Body of pancreas (tissue), 4 donors: ENCODE measurements at regions not wholly inside any gene's neighbourhood (a gene's known extent, or its start where the extent isn't known, plus 50 kb on each side); places are given as distances from the start of the nearest gene placed in this dataset.

ENCODE experiments used
- ATAC-seq: fragments of 150-250 bp; one replicate; pipeline ENCODE4 v1.9.1; 2016
- DNase-seq, 4 donors: peaks; one replicate each; pipeline ENCODE4 v3.0.0-alpha.2; 2019
- H3K27ac ChIP-seq, 4 donors: fragments of 200-600 bp; sonication (generic); 1 replicate in 3 of 4; 2 replicates in 1 of 4; pipeline versions ENCODE4 v1.5.1 to v1.6.1; 2016 to 2019; ENCODE audit warnings: mild to moderate bottlenecking in 1 of 4, mixed read lengths in 1 of 4, moderate library complexity in 1 of 4
- H3K27me3 ChIP-seq, 2 donors: fragments of 200-600 bp; sonication (generic); one replicate each; pipeline ENCODE4 v1.6.0; 2016; ENCODE audit warnings: mild to moderate bottlenecking in 1 of 2
- H3K36me3 ChIP-seq, 2 donors: fragments of 200-600 bp; sonication (generic); replicated peaks in 1 of 2; 2 replicates each; pipeline ENCODE4 v1.5.1; 2016; ENCODE audit warnings: low read depth in 2 of 2; ENCODE audit not compliant: insufficient read depth in 1 of 2
- H3K4me1 ChIP-seq: fragments of 200-600 bp; sonication (generic); one replicate; pipeline ENCODE4 v1.6.0; 2016
- H3K4me3 ChIP-seq, 2 donors: fragments of 200-600 bp; sonication (generic); 1 replicate in 1 of 2; 2 replicates in 1 of 2; pipeline ENCODE4 v1.5.1; 2016 to 2019
- H3K9me3 ChIP-seq, 3 donors: fragments of 200-600 bp; sonication (generic); 1 replicate in 2 of 3; 2 replicates in 1 of 3; pipeline ENCODE4 v1.5.1; 2016
- POLR2A ChIP-seq, 3 donors: fragments of 450-650 bp; IDR thresholded peaks; one replicate each; pipeline ENCODE4 v1.6.1; 2016; ENCODE audit warnings: antibody characterized with exemption in 3 of 3, mild to moderate bottlenecking in 2 of 3
- WGBS, 2 donors: methylation state at CpG; one replicate each; pipeline ENCODE4 v1.1.5; 2017; 5-methylcytosine and 5-hydroxymethylcytosine counted together
- intact Hi-C: fragments of 100-400 bp; cut with DNase I; formaldehyde crosslinking; loops from one replicate; pipeline ENCODE4 v1.15.1; 2023
- TF ChIP-seq, protein P1 (sequence below), 7 experiments: fragments of 450-650 bp in 4 of 7; fragments of 200-600 bp in 3 of 7; sonication (generic) in 3 of 7; IDR thresholded peaks; one replicate each; pipeline ENCODE4 v1.5.1; 2016 to 2019; ENCODE audit warnings: antibody characterized with exemption in 7 of 7

DNA sequence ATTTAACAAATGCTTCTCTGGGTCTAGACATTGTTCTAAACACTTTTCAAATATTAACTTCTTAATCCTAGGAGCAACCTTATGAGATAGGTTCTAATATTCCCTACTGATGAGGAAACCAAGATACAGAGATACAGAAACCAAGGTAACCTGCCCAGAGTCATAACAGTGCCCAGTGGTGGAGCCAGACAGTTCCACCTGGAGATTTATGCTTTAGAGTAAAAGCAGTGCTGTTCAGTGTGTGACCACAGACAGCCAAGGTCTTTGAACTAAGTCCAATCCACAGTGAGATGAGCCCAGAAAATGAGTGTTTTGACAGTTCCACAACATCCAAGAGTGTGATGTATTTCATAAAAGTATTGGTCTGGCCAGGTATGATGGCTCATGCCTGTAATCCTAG is 105.2 kb upstream of the UMPS start:
- Histone ChIP-seq H3K4me1 (peaks cover 45% of the 10 kb centered on the region), H3K36me3 (no peaks in the 10 kb centered on the region), H3K9me3 (no peaks in the 10 kb centered on the region), H3K27ac (no peak overlapping the region), H3K27me3 (no peaks in the 10 kb centered on the region), H3K4me3 (no peak overlapping the region)
- no peak for ATAC-seq
- intact Hi-C loops = no loop called here
- DNase-seq = no peak
- no peak for TF ChIP-seq POLR2A (IDR thresholded peaks at IDR 0.05)
- TF ChIP-seq, protein P1, sequence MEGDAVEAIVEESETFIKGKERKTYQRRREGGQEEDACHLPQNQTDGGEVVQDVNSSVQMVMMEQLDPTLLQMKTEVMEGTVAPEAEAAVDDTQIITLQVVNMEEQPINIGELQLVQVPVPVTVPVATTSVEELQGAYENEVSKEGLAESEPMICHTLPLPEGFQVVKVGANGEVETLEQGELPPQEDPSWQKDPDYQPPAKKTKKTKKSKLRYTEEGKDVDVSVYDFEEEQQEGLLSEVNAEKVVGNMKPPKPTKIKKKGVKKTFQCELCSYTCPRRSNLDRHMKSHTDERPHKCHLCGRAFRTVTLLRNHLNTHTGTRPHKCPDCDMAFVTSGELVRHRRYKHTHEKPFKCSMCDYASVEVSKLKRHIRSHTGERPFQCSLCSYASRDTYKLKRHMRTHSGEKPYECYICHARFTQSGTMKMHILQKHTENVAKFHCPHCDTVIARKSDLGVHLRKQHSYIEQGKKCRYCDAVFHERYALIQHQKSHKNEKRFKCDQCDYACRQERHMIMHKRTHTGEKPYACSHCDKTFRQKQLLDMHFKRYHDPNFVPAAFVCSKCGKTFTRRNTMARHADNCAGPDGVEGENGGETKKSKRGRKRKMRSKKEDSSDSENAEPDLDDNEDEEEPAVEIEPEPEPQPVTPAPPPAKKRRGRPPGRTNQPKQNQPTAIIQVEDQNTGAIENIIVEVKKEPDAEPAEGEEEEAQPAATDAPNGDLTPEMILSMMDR (IDR thresholded peaks at IDR 0.05) = no peak

DNA sequence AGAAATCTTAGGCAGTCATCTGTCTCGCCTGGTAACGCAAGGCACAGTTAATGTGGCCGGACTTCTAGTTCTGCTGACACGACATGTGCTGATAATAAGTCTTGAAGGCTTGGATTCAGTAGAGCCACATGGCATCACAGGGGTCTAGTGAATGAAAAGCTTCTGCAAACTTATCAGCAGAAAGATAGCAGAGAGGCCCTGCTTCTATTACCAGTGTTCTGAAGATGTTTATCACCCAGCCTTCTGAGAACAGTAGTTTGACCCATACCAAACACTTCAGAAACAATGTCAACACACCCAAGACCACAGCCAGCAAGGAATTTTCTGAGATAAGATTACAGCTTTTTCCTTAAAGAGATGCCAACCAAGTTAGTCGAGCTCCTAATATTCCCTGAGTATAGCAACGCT is 102.7 kb upstream of the UMPS start:
- TF ChIP-seq, protein P1 (IDR thresholded peaks at IDR 0.05) = no peak
- TF ChIP-seq POLR2A (IDR thresholded peaks at IDR 0.05) = no peak
- intact Hi-C loops = no loop called here
- Histone ChIP-seq H3K27me3 (no peaks in the 10 kb centered on the region), H3K9me3 (no peaks in the 10 kb centered on the region), H3K4me3 (no peak overlapping the region), H3K27ac (peak overlapping the region in 2 of 4 donors; percentile 23 to 27), H3K4me1 (peaks cover 47% of the 10 kb centered on the region), H3K36me3 (no peaks in the 10 kb centered on the region)
- 30 to 40% methylated on average over 6 of the region's 6 CpGs for WGBS, 2 donors
- DNase-seq (peak in 3 of 4 donors; percentile 20 to 50 (median 40)), ATAC-seq (peak; percentile 54)

DNA sequence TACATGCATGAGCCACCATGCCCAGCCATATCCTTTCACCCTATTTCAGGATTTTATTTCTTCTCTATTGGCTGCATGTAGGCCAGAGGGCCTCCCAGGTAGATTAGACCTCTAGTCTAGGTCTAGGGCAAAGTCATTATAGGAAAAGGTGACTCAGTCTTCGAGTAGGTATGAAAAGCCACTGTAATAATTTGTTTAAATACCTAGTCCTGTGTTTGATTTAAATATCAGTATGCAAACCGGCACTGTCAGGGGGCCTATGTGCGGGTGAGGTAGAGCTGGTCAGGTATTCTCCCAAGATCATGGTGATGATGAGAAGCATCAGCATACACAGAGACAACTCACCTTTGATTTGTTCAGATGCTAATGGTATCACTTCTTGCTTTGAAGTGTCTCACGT is 101.4 kb upstream of the UMPS start:
- H3K9me3 ChIP-seq = no peaks in the 10 kb centered on the region
- H3K4me1 ChIP-seq = peaks cover 47% of the 10 kb centered on the region
- no peak for DNase-seq
- no peaks in the 10 kb centered on the region for H3K27me3 ChIP-seq
- H3K36me3 ChIP-seq = no peaks in the 10 kb centered on the region
- WGBS, 2 donors = 54 to 62% methylated on average over 4 of the region's 4 CpGs
- H3K4me3 ChIP-seq = no peak overlapping the region
- intact Hi-C loops = no loop called here
- no peak for ATAC-seq
- H3K27ac ChIP-seq = no peak overlapping the region
- TF ChIP-seq POLR2A (IDR thresholded peaks at IDR 0.05) = no peak
- TF ChIP-seq, protein P1 (IDR thresholded peaks at IDR 0.05) = no peak

DNA sequence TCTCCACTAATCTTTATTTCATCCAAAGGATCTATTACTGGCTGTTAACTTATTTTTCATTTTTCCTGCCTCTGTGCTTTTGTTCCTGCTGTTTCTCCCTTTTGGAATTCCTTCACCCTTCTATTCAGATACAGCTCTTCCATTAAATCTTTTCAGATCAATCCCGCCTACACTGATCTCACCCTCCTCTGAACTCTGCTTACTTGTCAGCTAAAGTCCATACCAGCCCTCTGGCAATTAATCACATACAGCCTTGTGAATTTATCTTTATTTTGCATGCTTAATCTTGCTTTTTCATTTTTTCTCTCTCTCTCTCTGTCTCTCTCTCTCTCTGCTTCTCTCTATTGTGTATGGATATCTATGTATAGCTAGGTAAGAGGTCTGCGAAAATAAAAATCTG is 100.8 kb upstream of the UMPS start:
- no peak overlapping the region for H3K27ac ChIP-seq
- WGBS, 2 donors = 69 to 81% methylated on average over 2 of the region's 2 CpGs
- TF ChIP-seq, protein P1 (IDR thresholded peaks at IDR 0.05) = no peak
- no peak for TF ChIP-seq POLR2A (IDR thresholded peaks at IDR 0.05)

DNA sequence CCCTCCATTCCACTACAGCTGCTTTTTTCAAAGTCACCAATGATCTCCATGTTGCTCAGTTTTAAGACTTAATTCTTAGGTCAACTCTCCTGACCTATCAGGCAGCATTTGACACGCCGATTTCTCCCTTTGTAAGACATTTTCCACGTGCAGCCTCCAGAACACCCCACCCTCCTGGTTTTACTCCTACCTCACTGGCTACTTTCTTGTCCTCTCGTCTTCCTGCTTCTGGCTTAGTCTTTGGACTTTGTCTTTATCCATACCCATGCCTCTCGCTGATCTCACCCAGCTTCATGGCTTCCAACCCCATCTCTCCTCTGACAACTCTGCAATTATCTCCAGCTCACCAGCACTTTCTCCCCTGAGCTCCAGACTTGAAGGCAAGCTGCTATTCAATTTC is 99.3 kb upstream of the UMPS start:
- no peaks in the 10 kb centered on the region for H3K36me3 ChIP-seq
- H3K9me3 ChIP-seq = no peaks in the 10 kb centered on the region
- ATAC-seq (no peak), DNase-seq (no peak)
- no peak overlapping the region for H3K4me3 ChIP-seq
- no peaks in the 10 kb centered on the region for H3K27me3 ChIP-seq
- H3K4me1 ChIP-seq = peaks cover 65% of the 10 kb centered on the region
- peak overlapping the region in 3 of 4 donors; percentile 49 to 60 (median 56) for H3K27ac ChIP-seq
- TF ChIP-seq POLR2A (IDR thresholded peaks at IDR 0.05) = no peak
- TF ChIP-seq, protein P1 (IDR thresholded peaks at IDR 0.05) = no peak
- WGBS, 2 donors = 92 to 94% methylated on average over 5 of the region's 5 CpGs
- intact Hi-C loops = loop anchor here (10.0 kb wide), 1 partner anchor 46 kb away; no protein-coding TSS in a partner anchor

More for the DNA sequence above, 100.8 kb upstream of the UMPS start:
- DNase-seq (no peak), ATAC-seq (no peak)
- Histone ChIP-seq H3K36me3 (no peaks in the 10 kb centered on the region), H3K4me1 (peaks cover 51% of the 10 kb centered on the region), H3K27me3 (no peaks in the 10 kb centered on the region), H3K4me3 (no peak overlapping the region), H3K9me3 (no peaks in the 10 kb centered on the region)
- intact Hi-C loops = no loop called here
